ENCODE measurements at regions not wholly inside any gene's neighbourhood (a gene's known extent, or its start where the extent isn't known, plus 50 kb on each side); places are given as distances from the start of the nearest gene placed in this dataset.
A peak's percentile ranks its signal among the peaks of the same experiment; 100 is the strongest.

GRCh38 chr18:41621177-41621576 is 333.9 kb upstream of the PIK3C3 start:
- DNase-seq (ENCODE audit: low read depth) = no peak

- no peak for DNase-seq (ENCODE audit: low read depth)
Observed at GRCh38 chr18:41618147-41618546, 336.9 kb upstream of the PIK3C3 start.

GRCh38 chr18:41617647-41618046 is 337.4 kb upstream of the PIK3C3 start:
- DNase-seq (ENCODE audit: low read depth) = no peak

GRCh38 chr18:41613003-41613609 is 341.9 kb upstream of the PIK3C3 start:
- DNase-seq (ENCODE audit: low read depth) = no peak

- DNase-seq (ENCODE audit: low read depth) = no peak
Observed at GRCh38 chr18:41604964-41605363, 350.1 kb upstream of the PIK3C3 start.

GRCh38 chr18:41602034-41602433 is 353.0 kb upstream of the PIK3C3 start:
- no peak for DNase-seq (ENCODE audit: low read depth)

GRCh38 chr18:41600693-41601391 is 354.2 kb upstream of the PIK3C3 start:
- DNase-seq (ENCODE audit: low read depth) = no peak

GRCh38 chr18:41599466-41599865 is 355.6 kb upstream of the PIK3C3 start:
- no peak for DNase-seq (ENCODE audit: low read depth)

- DNase-seq (ENCODE audit: low read depth) = no peak
Observed at GRCh38 chr18:41594582-41594981, 360.5 kb upstream of the PIK3C3 start.

- DNase-seq (ENCODE audit: low read depth) = peak; percentile 4
Observed at GRCh38 chr18:41593171-41593675, 361.8 kb upstream of the PIK3C3 start.

GRCh38 chr18:41587976-41588375 is 367.1 kb upstream of the PIK3C3 start:
- no peak for DNase-seq (ENCODE audit: low read depth)

GRCh38 chr18:41585512-41585911 is 369.5 kb upstream of the PIK3C3 start:
- no peak for DNase-seq (ENCODE audit: low read depth)

- DNase-seq (ENCODE audit: low read depth) = no peak
Observed at GRCh38 chr18:41579185-41579584, 375.8 kb upstream of the PIK3C3 start.

- no peak for DNase-seq (ENCODE audit: low read depth)
Observed at GRCh38 chr18:41577529-41577928, 377.5 kb upstream of the PIK3C3 start.

GRCh38 chr18:41576643-41577042 is 378.4 kb upstream of the PIK3C3 start:
- no peak for DNase-seq (ENCODE audit: low read depth)

GRCh38 chr18:41569867-41570266 is 385.2 kb upstream of the PIK3C3 start:
- no peak for DNase-seq (ENCODE audit: low read depth)

- DNase-seq (ENCODE audit: low read depth) = no peak
Observed at GRCh38 chr18:41561961-41562360, 393.1 kb upstream of the PIK3C3 start.

GRCh38 chr18:41558715-41559114 is 396.3 kb upstream of the PIK3C3 start:
- no peak for DNase-seq (ENCODE audit: low read depth)

- no peak for DNase-seq (ENCODE audit: low read depth)
Observed at GRCh38 chr18:41553716-41554115, 401.3 kb upstream of the PIK3C3 start.

GRCh38 chr18:41548521-41549260 is 406.3 kb upstream of the PIK3C3 start:
- DNase-seq (ENCODE audit: low read depth) = no peak

GRCh38 chr18:41545091-41545888 is 409.7 kb upstream of the PIK3C3 start:
- DNase-seq (ENCODE audit: low read depth) = no peak

- DNase-seq (ENCODE audit: low read depth) = no peak
Observed at GRCh38 chr18:41543815-41544214, 411.2 kb upstream of the PIK3C3 start.

Data from non-pigmented ciliary epithelial cell (primary cell).